GM18517 (cell line): ENCODE measurements at regions not wholly inside any gene's neighbourhood (a gene's known extent, or its start where the extent isn't known, plus 50 kb on each side); places are given as distances from the start of the nearest gene placed in this dataset.

Experiments used
- ATAC-seq: cut with Tn5 transposase; IDR thresholded peaks from one replicate; pipeline ENCODE4 v1.9.1; 2021; ENCODE audit warnings: mild to moderate bottlenecking, moderate library complexity; ENCODE audit not compliant: unreplicated experiment

- no peak for ATAC-seq
These were observed 157.8 kb upstream of the LRRC7 start for GRCh38 chr1:69409731-69410456.

GRCh38 chr1:69410457-69410850 lies 157.3 kb upstream of the LRRC7 start:
- ATAC-seq: no peak

DNA sequence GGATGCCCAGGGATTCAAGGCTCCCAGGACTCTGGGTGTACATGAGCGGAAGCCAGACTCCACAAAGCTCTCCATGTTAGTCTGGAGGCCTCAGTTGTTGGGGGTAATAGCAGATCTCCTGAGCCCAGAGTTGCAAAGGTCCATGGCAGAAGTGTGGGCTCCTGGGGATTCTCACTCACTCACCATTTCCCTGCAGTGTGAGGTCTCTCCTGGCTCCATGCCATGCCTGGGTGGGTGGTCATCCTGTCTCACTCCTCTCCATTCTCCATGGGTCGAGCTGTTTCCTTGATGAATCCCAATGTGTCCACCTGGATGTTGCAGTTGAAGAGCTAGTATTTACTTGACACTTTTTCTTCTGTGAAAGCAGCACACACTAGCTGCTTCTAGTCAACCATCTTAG lies 156.8 kb upstream of the LRRC7 start:
- no peak for ATAC-seq

GRCh38 chr1:69411617-69412016 lies 156.1 kb upstream of the LRRC7 start:
- no peak for ATAC-seq

DNA sequence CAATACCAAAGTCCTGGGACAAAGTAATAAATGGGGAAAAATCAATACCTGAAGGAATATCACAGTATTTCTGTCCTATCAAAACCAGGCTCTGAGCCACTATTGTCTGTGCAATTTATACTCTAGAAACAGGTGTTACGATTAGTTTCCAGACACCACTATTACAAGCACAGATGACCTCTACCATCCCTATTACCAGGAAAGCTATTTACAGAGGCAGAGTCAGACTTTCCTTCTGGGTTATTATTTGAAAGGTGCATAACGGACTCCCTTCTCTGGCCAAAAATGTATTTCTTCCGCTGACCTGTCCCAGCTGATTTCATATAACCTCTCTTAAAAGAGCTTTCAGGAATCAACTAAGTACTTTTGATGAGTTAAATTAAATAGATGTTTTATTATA lies 154.6 kb upstream of the LRRC7 start:
- no peak for ATAC-seq

GRCh38 chr1:69414574-69414973 lies 153.1 kb upstream of the LRRC7 start:
- no peak for ATAC-seq

DNA sequence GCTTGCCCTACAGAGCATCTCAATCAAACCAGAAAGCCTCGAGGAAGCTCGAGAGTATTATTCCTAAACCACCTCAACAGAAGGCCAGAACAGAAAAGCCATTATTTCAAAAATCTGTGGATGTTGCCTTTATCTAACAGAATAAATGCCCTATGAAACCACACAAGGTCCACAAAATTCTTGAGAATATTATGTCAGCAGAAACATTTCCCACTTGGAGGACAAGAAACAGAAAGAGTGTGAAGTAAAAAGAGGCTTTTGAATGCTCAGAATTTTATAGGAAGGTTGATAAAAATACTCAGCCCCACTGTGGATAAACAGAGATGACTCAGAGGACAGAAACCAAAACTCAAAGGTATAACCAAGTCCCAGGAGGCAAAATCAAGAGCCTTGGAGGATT lies 146.4 kb upstream of the LRRC7 start:
- no peak for ATAC-seq

GRCh38 chr1:69425871-69426270 lies 141.9 kb upstream of the LRRC7 start:
- no peak for ATAC-seq

DNA sequence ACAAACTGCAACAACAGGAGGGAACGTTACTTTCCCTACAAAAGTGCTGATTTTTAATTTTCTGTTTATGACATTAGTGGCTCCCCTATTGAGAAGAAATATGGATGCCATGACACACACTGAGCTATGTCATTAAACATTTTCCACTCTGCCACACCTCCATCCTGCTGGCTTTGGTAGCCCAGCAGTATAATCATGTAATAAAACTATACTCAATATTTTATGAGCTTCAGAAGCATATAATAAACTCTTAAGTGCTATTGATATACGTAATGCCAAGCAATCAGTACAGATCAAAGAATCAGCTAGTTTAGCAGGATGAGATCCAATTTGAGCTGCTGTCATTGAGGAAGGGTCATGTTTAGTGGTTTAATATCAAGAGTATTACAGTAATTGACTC lies 141.3 kb upstream of the LRRC7 start:
- no peak for ATAC-seq

- no peak for ATAC-seq
These were observed 134.6 kb upstream of the LRRC7 start for GRCh38 chr1:69433073-69433472.

DNA sequence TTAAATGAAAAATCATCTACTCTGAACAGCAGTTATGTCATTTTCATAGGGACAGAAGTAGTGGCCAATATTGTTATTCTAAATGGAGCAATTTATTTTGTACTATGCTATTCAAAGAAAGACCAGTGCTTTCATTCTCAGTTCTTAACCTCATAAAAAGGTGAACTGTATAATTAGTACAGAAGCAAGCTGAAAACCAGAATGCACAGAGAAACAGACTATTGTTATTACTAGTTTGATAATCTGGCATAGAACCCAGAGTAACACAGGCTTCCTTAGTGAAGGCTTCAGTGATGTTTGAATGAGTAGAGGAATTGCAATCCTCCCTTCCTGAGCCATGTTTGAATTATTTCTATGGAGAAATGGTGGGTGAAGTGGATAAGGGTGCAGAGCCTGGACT lies 131.6 kb upstream of the LRRC7 start:
- ATAC-seq: no peak

DNA sequence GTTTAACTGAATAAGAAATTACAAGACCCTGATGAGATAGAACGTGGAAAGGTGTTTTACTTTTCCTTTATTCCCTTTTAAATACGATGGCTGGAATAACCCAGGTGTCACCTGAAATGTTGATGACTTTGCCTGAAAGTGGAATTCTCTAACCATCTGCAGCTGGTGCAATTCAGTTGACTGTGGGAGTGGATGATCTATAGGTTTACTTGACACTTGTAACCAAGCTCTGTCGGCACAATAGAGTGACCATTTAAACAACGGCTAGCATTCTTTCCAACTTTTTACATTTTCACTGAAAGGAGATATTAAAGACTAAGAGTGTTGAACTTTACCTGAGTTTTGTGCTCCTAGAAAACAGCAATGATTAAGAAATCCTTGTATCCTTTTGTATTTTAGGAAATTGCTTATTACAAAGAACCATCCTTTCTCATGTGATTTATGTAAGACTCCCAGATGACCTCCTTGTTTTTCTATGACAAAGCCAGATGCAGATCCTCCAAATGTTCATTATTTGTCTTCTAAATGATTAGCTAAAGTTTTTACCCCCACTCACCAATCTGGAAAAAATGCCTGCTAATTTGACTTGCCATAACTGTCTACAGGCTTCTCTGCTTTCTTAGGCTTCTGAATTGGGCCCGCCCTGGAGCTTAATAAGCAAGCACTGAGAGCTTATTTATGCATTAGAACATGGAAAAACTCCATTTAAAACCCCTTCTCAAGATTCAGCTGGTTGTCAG lies 129.5 kb upstream of the LRRC7 start:
- ATAC-seq: no peak

DNA sequence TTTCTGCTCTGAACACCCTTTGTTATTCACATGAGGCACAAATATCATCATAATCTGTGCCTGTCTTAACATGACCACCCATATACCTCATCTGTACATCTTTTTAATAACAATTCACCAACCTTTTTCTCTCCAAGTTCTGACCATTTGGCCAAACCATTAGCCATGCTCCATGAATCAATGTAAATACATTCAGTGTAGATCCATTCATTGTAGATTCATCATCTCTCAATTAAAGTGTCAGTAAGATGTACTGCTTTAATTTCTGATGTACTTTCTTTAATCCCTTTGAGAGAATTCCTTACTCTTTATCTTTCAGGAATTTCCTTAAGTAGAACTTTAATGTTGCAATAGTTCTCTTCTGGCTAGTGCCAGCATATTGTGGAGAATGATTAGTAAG lies 126.2 kb upstream of the LRRC7 start:
- ATAC-seq: no peak

- no peak for ATAC-seq
These were observed 116.5 kb upstream of the LRRC7 start for GRCh38 chr1:69451196-69451595.

GRCh38 chr1:69455718-69456117 lies 112.0 kb upstream of the LRRC7 start:
- ATAC-seq: no peak

GRCh38 chr1:69459244-69459643 lies 108.5 kb upstream of the LRRC7 start:
- no peak for ATAC-seq

DNA sequence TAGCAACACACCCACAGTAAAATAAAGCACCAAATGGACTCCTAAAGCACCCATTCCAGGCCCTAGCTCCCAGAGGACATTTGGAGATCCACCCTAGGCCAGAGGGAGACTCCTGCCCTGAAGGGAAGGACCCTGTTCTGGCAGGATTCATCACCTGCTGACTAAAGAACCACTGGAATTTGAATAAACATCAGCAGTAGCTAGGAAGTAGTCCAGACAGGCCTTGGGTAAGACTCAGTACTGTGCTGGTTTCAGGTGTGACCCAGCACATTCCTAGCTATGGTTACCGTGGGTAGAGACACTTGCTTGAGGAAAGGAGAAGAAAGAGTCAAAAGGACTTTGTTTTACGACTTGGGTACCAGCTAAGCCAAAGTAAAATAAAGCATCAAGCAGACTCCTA lies 92.7 kb upstream of the LRRC7 start:
- ATAC-seq: no peak

- no peak for ATAC-seq
These were observed 88.0 kb upstream of the LRRC7 start for GRCh38 chr1:69479734-69480133.

- no peak for ATAC-seq
These were observed 84.5 kb upstream of the LRRC7 start for GRCh38 chr1:69483246-69483645.

- no peak for ATAC-seq
These were observed 82.1 kb upstream of the LRRC7 start for GRCh38 chr1:69485616-69486015.

- ATAC-seq: no peak
These were observed 76.3 kb upstream of the LRRC7 start for GRCh38 chr1:69491416-69491815.

- no peak for ATAC-seq
These were observed 75.4 kb upstream of the LRRC7 start for GRCh38 chr1:69492286-69492685.

- no peak for ATAC-seq
These were observed 73.5 kb upstream of the LRRC7 start for GRCh38 chr1:69494221-69494620.
